Type B pancreatic cell (in vitro differentiated cells): ENCODE measurements at regions not wholly inside any gene's neighbourhood (a gene's known extent, or its start where the extent isn't known, plus 50 kb on each side); places are given as distances from the start of the nearest gene placed in this dataset.

Experiments used
- DNase-seq: peaks from one replicate; pipeline ENCODE4 v3.0.0; 2021; ENCODE audit warnings: mixed read lengths; ENCODE audit not compliant: unreplicated experiment; ENCODE audit errors: extremely low spot score
- H3K27ac Mint-ChIP-seq: 2 replicates; pipeline ENCODE4 v1.8.0; 2021; ENCODE audit warnings: mild to moderate bottlenecking, mixed read lengths
- H3K27me3 Mint-ChIP-seq: 2 replicates; pipeline ENCODE4 v1.8.0; 2021; ENCODE audit warnings: mixed read lengths
- H3K36me3 Mint-ChIP-seq: 2 replicates; pipeline ENCODE4 v1.8.0; 2021; ENCODE audit warnings: mixed read lengths
- H3K4me1 Mint-ChIP-seq: one replicate; pipeline ENCODE4 v1.8.0; 2021; ENCODE audit warnings: mixed read lengths; ENCODE audit not compliant: unreplicated experiment
- H3K4me3 Mint-ChIP-seq: 2 replicates; pipeline ENCODE4 v1.8.0; 2021; ENCODE audit warnings: mild to moderate bottlenecking, mixed read lengths
- H3K9me3 Mint-ChIP-seq: 2 replicates; pipeline ENCODE4 v1.8.0; 2021; ENCODE audit warnings: mixed read lengths
- TF ChIP-seq, protein P1 (sequence below): fragments of 200-600 bp; sonication (generic); conservative IDR thresholded peaks from 2 replicates; pipeline ENCODE4 v1.5.0; 2021; ENCODE audit warnings: antibody characterized with exemption, mild to moderate bottlenecking

- DNase-seq: no peak
- H3K27ac Mint-ChIP-seq: no peak overlapping the region
- no peaks in the 10 kb centered on the region for H3K9me3 Mint-ChIP-seq
- H3K4me3 Mint-ChIP-seq: no peak overlapping the region
- TF ChIP-seq, protein P1, sequence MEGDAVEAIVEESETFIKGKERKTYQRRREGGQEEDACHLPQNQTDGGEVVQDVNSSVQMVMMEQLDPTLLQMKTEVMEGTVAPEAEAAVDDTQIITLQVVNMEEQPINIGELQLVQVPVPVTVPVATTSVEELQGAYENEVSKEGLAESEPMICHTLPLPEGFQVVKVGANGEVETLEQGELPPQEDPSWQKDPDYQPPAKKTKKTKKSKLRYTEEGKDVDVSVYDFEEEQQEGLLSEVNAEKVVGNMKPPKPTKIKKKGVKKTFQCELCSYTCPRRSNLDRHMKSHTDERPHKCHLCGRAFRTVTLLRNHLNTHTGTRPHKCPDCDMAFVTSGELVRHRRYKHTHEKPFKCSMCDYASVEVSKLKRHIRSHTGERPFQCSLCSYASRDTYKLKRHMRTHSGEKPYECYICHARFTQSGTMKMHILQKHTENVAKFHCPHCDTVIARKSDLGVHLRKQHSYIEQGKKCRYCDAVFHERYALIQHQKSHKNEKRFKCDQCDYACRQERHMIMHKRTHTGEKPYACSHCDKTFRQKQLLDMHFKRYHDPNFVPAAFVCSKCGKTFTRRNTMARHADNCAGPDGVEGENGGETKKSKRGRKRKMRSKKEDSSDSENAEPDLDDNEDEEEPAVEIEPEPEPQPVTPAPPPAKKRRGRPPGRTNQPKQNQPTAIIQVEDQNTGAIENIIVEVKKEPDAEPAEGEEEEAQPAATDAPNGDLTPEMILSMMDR: no peak
- H3K4me1 Mint-ChIP-seq: peaks cover 39% of the 10 kb centered on the region
- no peaks in the 10 kb centered on the region for H3K36me3 Mint-ChIP-seq
- H3K27me3 Mint-ChIP-seq: peaks cover 3% of the 10 kb centered on the region
These were observed 162.5 kb downstream of the VEGFA start for GRCh38 chr6:43932259-43933147.

- Mint-ChIP-seq H3K27me3 (peaks cover 3% of the 10 kb centered on the region), H3K27ac (no peak overlapping the region)
These were observed 161.2 kb downstream of the VEGFA start for GRCh38 chr6:43931201-43931600.

GRCh38 chr6:43930440-43931154 lies 160.6 kb downstream of the VEGFA start:
- no peak for DNase-seq
- Mint-ChIP-seq H3K27me3 (no peaks in the 10 kb centered on the region), H3K36me3 (no peaks in the 10 kb centered on the region), H3K27ac (peak overlapping the region; percentile 23), H3K4me3 (no peak overlapping the region), H3K4me1 (peaks cover 41% of the 10 kb centered on the region), H3K9me3 (no peaks in the 10 kb centered on the region)
- TF ChIP-seq, protein P1: no peak

More at GRCh38 chr6:43931201-43931600, 161.2 kb downstream of the VEGFA start:
- H3K4me3 Mint-ChIP-seq: no peak overlapping the region
- H3K4me1 Mint-ChIP-seq: peaks cover 45% of the 10 kb centered on the region
- H3K36me3 Mint-ChIP-seq: no peaks in the 10 kb centered on the region
- no peaks in the 10 kb centered on the region for H3K9me3 Mint-ChIP-seq
- DNase-seq: no peak
- TF ChIP-seq, protein P1: no peak

DNA sequence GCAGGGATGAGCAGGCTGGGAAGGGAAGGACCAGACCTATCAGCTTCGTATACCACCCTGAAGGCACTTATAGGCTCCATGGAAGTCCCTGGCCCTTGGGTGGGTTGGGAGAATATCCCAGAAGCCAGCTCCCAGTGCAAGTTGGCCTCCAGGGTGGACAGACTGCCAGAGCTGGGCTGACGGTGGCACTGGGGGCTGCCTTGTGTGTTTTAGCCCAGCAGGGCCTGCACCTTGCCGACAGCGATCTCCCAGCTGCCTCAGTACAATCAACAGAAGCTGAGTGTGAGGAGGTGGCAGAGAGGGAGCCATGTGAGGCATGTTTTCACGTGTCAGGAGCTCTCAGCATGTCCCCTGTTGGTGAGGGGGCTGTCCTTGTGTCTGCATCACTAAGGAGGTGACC lies 159.5 kb downstream of the VEGFA start:
- no peak overlapping the region for H3K27ac Mint-ChIP-seq
- H3K36me3 Mint-ChIP-seq: no peaks in the 10 kb centered on the region
- DNase-seq: no peak
- H3K9me3 Mint-ChIP-seq: no peaks in the 10 kb centered on the region
- no peaks in the 10 kb centered on the region for H3K27me3 Mint-ChIP-seq
- TF ChIP-seq, protein P1: no peak
- H3K4me3 Mint-ChIP-seq: no peak overlapping the region
- H3K4me1 Mint-ChIP-seq: peaks cover 35% of the 10 kb centered on the region

- Mint-ChIP-seq H3K27ac (peak overlapping the region; percentile 82), H3K4me1 (peaks cover 17% of the 10 kb centered on the region), H3K27me3 (no peaks in the 10 kb centered on the region), H3K4me3 (no peak overlapping the region), H3K9me3 (no peaks in the 10 kb centered on the region), H3K36me3 (no peaks in the 10 kb centered on the region)
- TF ChIP-seq, protein P1: no peak
- DNase-seq: no peak
These were observed 157.7 kb downstream of the VEGFA start for GRCh38 chr6:43927532-43928210.
